Choroid plexus epithelial cell (primary cell): ENCODE measurements at regions not wholly inside any gene's neighbourhood (a gene's known extent, or its start where the extent isn't known, plus 50 kb on each side); places are given as distances from the start of the nearest gene placed in this dataset.

Source experiments
- DNase-seq: peaks from one replicate; pipeline ENCODE4 v3.0.0-alpha.2; 2010; ENCODE audit warnings: low read depth
- H3K4me3 ChIP-seq: 2 replicates; pipeline ENCODE4 v1.5.1; 2011; ENCODE audit warnings: low read depth, mild to moderate bottlenecking, control low read depth, low read length, moderate library complexity
- CTCF ChIP-seq: conservative IDR thresholded peaks from 2 replicates; pipeline ENCODE4 v1.5.1; 2011; ENCODE audit warnings: low read depth, mild to moderate bottlenecking, control low read depth, inconsistent platforms, low read length, moderate library complexity

- H3K4me3 ChIP-seq: no peak overlapping the region
- no peak for DNase-seq
- TF ChIP-seq CTCF: no peak
Measured at GRCh38 chr6:3571836-3572235, 115.0 kb upstream of the SLC22A23 start.

- peak; percentile 73 for DNase-seq
- no peak for TF ChIP-seq CTCF
- H3K4me3 ChIP-seq: no peak overlapping the region
Measured at GRCh38 chr6:3571250-3571681, 114.4 kb upstream of the SLC22A23 start.

- no peak for TF ChIP-seq CTCF
- H3K4me3 ChIP-seq: no peak overlapping the region
- DNase-seq: no peak
Measured at GRCh38 chr6:3569816-3570215, 113.0 kb upstream of the SLC22A23 start.

DNA sequence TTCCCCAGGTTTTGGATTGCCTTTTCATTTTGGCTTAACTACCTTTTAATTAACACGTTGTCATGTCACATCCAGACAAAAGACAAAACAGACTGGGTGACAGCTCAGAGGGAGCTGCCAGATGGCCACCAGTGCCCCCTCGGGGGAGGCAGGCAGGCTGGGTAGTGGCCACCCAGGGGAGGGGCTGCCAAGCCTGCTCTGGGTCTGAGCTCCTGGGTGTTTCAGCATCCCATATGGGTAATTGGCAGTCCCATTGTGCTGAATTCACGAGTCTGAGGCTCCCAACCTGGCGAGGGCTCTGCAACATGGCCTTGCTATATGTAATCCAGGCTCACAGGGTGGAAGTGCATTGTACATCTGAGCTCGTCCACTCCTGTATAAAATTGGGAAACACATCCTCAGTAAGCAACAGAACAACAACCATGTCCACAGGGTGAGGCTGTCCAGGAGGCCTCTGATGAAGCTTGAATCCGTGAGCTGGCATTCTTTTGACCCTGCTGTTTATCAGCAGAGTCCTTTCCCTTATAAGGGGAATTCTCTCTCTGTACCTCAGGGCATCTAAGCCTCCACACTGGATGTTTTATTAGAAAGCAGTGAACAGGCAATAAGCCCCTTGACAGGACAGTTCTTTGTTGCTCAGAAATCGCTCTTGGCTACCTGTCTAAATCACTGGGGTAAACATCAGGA lies 111.7 kb upstream of the SLC22A23 start:
- no peak overlapping the region for H3K4me3 ChIP-seq
- no peak for TF ChIP-seq CTCF
- DNase-seq: peak; percentile 44

GRCh38 chr6:3566812-3567211 lies 110.0 kb upstream of the SLC22A23 start:
- no peak overlapping the region for H3K4me3 ChIP-seq
- TF ChIP-seq CTCF: no peak
- DNase-seq: peak; percentile 91

DNA sequence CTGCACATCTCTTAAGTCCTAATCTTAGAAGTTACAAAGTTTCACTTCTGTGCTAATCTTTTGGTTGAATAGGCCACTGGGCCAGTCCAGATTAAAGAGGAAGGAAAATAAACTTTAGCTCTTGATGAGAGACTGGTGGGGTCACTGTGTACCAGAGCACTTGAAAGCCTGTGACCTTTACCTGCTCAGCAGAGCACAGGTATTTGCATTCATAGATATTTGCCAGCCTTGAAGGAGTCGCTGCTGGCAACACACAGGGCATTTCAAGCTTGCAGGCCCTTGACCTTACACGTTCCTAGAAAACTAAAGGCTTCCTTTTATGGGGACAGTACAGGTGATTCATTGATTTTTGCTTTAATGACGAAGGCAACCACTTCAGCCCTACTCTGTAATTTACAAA lies 108.4 kb upstream of the SLC22A23 start:
- H3K4me3 ChIP-seq: no peak overlapping the region
- no peak for DNase-seq
- no peak for TF ChIP-seq CTCF

DNA sequence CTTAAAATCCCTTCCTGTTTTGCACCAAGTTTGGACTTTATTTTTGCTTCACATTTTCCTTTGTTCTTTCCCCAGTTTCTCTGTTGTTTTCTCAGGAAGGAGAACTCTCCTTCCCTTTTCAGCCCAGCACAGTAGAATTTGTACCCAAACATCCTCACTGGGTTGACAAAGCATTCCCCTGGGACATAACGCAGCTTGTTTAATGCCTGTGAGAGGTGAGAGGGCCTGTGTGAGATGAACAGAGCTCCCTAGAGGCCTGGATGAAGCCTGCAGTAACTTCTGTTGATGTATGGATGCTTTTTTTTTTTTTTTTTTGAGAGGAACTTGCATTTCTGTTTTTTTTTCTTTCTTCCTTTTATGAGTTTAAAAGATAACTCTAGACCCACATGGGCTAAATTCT lies 104.9 kb upstream of the SLC22A23 start:
- TF ChIP-seq CTCF: peak; percentile 67
- DNase-seq: peak; percentile 80

More for the DNA sequence above, 104.9 kb upstream of the SLC22A23 start:
- H3K4me3 ChIP-seq: no peak overlapping the region
